Choroid plexus epithelial cell (primary cell): ENCODE measurements at regions not wholly inside any gene's neighbourhood (a gene's known extent, or its start where the extent isn't known, plus 50 kb on each side); places are given as distances from the start of the nearest gene placed in this dataset.
"Not testable (repeated sequence)": the region's sequence is repeated elsewhere in the genome, so short reads cannot be mapped to it uniquely, and the experiment has no call there.

Experiments used
- DNase-seq: peaks from one replicate; pipeline ENCODE4 v3.0.0-alpha.2; 2010; ENCODE audit warnings: low read depth
- H3K4me3 ChIP-seq: 2 replicates; pipeline ENCODE4 v1.5.1; 2011; ENCODE audit warnings: low read depth, mild to moderate bottlenecking, control low read depth, low read length, moderate library complexity
- TF ChIP-seq, protein P1 (sequence below): conservative IDR thresholded peaks from 2 replicates; pipeline ENCODE4 v1.5.1; 2011; ENCODE audit warnings: low read depth, mild to moderate bottlenecking, control low read depth, inconsistent platforms, low read length, moderate library complexity

DNA sequence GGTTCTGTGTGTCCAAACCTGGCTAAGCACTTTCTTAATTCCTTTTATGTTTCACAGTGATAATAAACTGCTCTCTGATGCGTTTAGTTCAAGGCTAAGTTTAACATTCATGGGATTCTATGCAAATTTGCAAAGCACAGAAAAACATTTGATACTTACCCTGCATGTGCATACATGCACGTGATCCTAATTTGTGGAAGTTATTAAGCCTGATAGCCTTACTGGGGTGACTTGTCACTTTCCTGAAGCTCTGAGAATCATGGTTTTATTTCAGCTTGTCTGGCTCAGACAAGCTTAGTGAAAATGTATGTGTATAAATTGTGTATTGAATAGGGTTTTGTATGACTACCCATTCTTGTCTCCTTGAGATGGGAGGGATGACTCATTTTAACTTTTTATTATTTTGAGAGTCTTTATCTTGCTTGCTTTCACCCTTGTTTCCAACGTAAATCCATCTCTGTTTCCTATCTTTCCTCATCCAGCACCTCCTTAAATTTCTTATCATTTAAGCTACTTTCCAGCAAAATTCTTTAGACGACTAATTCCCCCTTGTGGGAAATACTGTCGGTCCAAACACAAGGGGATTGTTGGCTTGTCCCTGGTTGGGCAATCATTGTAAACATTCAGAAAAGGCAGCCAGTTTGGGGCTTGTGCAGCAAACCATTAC, 167.1 kb downstream of the C11orf91 start:
- DNase-seq, result peak; percentile 30
- no peak overlapping the region for H3K4me3 ChIP-seq
- TF ChIP-seq, protein P1, sequence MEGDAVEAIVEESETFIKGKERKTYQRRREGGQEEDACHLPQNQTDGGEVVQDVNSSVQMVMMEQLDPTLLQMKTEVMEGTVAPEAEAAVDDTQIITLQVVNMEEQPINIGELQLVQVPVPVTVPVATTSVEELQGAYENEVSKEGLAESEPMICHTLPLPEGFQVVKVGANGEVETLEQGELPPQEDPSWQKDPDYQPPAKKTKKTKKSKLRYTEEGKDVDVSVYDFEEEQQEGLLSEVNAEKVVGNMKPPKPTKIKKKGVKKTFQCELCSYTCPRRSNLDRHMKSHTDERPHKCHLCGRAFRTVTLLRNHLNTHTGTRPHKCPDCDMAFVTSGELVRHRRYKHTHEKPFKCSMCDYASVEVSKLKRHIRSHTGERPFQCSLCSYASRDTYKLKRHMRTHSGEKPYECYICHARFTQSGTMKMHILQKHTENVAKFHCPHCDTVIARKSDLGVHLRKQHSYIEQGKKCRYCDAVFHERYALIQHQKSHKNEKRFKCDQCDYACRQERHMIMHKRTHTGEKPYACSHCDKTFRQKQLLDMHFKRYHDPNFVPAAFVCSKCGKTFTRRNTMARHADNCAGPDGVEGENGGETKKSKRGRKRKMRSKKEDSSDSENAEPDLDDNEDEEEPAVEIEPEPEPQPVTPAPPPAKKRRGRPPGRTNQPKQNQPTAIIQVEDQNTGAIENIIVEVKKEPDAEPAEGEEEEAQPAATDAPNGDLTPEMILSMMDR, result no peak

GRCh38 chr11:33532720-33533385, 167.8 kb downstream of the C11orf91 start:
- TF ChIP-seq, protein P1, result no peak
- DNase-seq, result no peak
- no peak overlapping the region for H3K4me3 ChIP-seq

GRCh38 chr11:33532257-33532656, 168.4 kb downstream of the C11orf91 start:
- no peak for DNase-seq
- no peak overlapping the region for H3K4me3 ChIP-seq
- TF ChIP-seq, protein P1, result no peak

DNA sequence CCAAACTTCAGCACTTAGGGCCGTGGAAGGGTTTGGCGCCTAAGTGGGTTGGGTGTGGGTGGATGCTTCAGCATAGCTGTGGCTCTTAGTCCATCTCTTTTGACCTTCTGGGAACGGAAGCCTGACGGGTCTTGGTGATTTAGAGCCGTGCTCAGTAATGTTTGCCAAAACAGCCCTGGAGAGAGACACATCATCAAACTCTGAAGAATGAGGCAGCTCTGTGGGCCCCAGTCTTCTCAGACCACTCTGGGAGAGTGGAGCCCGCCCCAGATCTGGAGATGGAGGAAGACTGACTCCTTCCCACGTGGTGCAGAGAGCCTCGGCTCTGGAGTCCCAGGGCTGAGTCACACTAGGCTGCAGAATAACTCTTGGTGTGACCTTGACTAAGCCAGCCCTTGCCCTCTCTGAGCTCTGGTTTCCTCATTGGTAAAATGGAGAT, 168.9 kb downstream of the C11orf91 start:
- TF ChIP-seq, protein P1, result no peak
- no peak overlapping the region for H3K4me3 ChIP-seq
- DNase-seq, result peak; percentile 53

DNA sequence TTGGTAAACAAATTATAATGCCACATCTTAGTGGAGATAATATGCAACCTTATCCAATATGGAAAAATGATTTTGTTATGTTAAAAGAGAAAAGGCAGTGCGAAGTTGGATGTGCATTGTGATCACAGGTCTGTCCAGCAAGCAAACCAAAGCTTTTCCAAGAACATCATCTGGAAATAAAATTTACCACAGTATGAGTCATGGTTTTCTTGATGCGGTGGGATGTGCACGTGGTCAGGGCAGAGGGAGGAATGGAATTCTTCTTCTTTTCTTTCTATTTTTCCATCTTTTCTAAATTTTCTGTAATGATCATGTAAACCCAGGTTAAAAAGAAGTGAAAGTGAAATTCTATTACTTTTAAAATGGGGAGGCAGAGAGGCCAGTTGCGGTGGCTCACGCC, 169.8 kb downstream of the C11orf91 start:
- H3K4me3 ChIP-seq, result no peak overlapping the region
- DNase-seq, result peak; percentile 67
- TF ChIP-seq, protein P1, result no peak

- TF ChIP-seq, protein P1, result no peak
- no peak for DNase-seq
- no peak overlapping the region for H3K4me3 ChIP-seq
These were observed 171.2 kb downstream of the C11orf91 start for GRCh38 chr11:33529461-33529860.

DNA sequence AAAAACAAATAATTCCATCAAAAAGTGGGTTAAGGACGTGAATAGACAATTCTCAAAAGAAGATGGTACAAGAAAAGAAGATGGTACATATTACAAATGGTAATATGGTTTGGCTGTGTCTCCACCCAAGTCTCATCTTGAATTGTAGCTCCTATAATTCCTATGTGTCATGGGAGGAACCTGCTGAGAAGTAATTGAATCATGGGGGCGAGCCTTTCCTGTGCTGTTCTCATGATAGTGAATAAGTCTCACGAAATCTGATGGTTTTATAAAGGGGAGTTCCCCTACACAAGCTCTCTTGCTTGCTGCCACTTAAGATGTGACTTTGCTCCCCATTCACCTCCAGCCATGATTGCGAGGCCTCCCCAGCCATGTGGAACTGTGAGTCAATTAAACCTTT, 172.9 kb downstream of the C11orf91 start:
- DNase-seq, H3K4me3 ChIP-seq: not testable (repeated sequence)
